ENCODE measurements at regions not wholly inside any gene's neighbourhood (a gene's known extent, or its start where the extent isn't known, plus 50 kb on each side); places are given as distances from the start of the nearest gene placed in this dataset.

GRCh38 chr4:126106658-126107057 is 791.9 kb downstream of the FAT4 start:
- peak; percentile 51; the same call in 1 of the 2 replicates for TF ChIP-seq CTCF (IDR thresholded peaks at IDR 0.05)

GRCh38 chr4:126109836-126110235 is 795.1 kb downstream of the FAT4 start:
- TF ChIP-seq CTCF (IDR thresholded peaks at IDR 0.05) = no peak

- no peak for TF ChIP-seq CTCF (IDR thresholded peaks at IDR 0.05)
Observed at GRCh38 chr4:126113058-126113457, 798.3 kb downstream of the FAT4 start.

GRCh38 chr4:126123611-126124325 is 809.0 kb downstream of the FAT4 start:
- TF ChIP-seq CTCF (IDR thresholded peaks at IDR 0.05) = no peak

GRCh38 chr4:126124818-126125217 is 810.1 kb downstream of the FAT4 start:
- no peak for TF ChIP-seq CTCF (IDR thresholded peaks at IDR 0.05)

GRCh38 chr4:126130215-126130614 is 815.5 kb downstream of the FAT4 start:
- TF ChIP-seq CTCF (IDR thresholded peaks at IDR 0.05) = no peak

GRCh38 chr4:126136922-126137781 is 822.4 kb downstream of the FAT4 start:
- no peak for TF ChIP-seq CTCF (IDR thresholded peaks at IDR 0.05)
